MM.1S (cell line): ENCODE measurements at regions not wholly inside any gene's neighbourhood (a gene's known extent, or its start where the extent isn't known, plus 50 kb on each side); places are given as distances from the start of the nearest gene placed in this dataset.

Source experiments
- DNase-seq: peaks from one replicate; pipeline ENCODE4 v3.0.0-alpha.2; 2015
- H2AFZ ChIP-seq: fragments of 300-600 bp; sonication (generic); 2 replicates; pipeline ENCODE4 v1.6.0; 2016; ENCODE audit warnings: antibody characterized with exemption, low read length
- H3F3A ChIP-seq: fragments of 300-600 bp; sonication (generic); 2 replicates; pipeline ENCODE4 v1.6.1; 2016; ENCODE audit warnings: mild to moderate bottlenecking, antibody characterized with exemption, low read length, moderate library complexity, mixed read lengths; ENCODE audit not compliant: insufficient read depth
- H3K27ac ChIP-seq: fragments of 300-600 bp; sonication (generic); 2 replicates; pipeline ENCODE4 v1.5.1; 2016; ENCODE audit warnings: mild to moderate bottlenecking, low read length
- H3K27me3 ChIP-seq: fragments of 300-600 bp; sonication (generic); replicated peaks from 2 replicates; pipeline ENCODE4 v1.6.0; 2016; ENCODE audit warnings: low read length; ENCODE audit not compliant: insufficient read depth
- H3K36me3 ChIP-seq: fragments of 300-600 bp; sonication (generic); replicated peaks from 2 replicates; pipeline ENCODE4 v1.6.1; 2016; ENCODE audit warnings: mild to moderate bottlenecking, low read length, mixed read lengths; ENCODE audit not compliant: insufficient read depth
- H3K4me1 ChIP-seq: fragments of 300-600 bp; sonication (generic); 2 replicates; pipeline ENCODE4 v1.6.1; 2016; ENCODE audit warnings: low read length, mixed read lengths
- H3K4me2 ChIP-seq: fragments of 300-600 bp; sonication (generic); 2 replicates; pipeline ENCODE4 v1.6.0; 2016; ENCODE audit warnings: low read depth, low read length
- H3K4me3 ChIP-seq: fragments of 300-600 bp; sonication (generic); 2 replicates; pipeline ENCODE4 v1.5.1; 2016; ENCODE audit warnings: low read length, mixed read lengths
- H3K79me2 ChIP-seq: fragments of 300-600 bp; sonication (generic); 2 replicates; pipeline ENCODE4 v1.6.1; 2016; ENCODE audit warnings: mixed run types, low read length, mixed read lengths
- H3K9ac ChIP-seq: fragments of 300-600 bp; sonication (generic); 2 replicates; pipeline ENCODE4 v1.6.1; 2016; ENCODE audit warnings: low read length, mixed read lengths
- H3K9me2 ChIP-seq: fragments of 300-600 bp; sonication (generic); replicated peaks from 2 replicates; pipeline ENCODE4 v1.6.1; 2016; ENCODE audit warnings: mild to moderate bottlenecking, low read length, mixed read lengths; ENCODE audit not compliant: insufficient read depth
- H3K9me3 ChIP-seq: fragments of 300-600 bp; sonication (generic); replicated peaks from 2 replicates; pipeline ENCODE4 v1.6.1; 2016; ENCODE audit warnings: mild to moderate bottlenecking, low read length, mixed read lengths; ENCODE audit not compliant: insufficient read depth
- H4K20me1 ChIP-seq: fragments of 300-600 bp; sonication (generic); 2 replicates; pipeline ENCODE4 v1.6.1; 2016; ENCODE audit warnings: mild to moderate bottlenecking, low read length, moderate library complexity, mixed read lengths; ENCODE audit not compliant: insufficient read depth
- EZH2 ChIP-seq: fragments of 300-600 bp; sonication (generic); optimal IDR thresholded peaks from 2 replicates; pipeline ENCODE3; 2017; ENCODE audit warnings: low read depth, mild to moderate bottlenecking, antibody characterized with exemption, low read length, mixed read lengths
- EZH2phosphoT487 ChIP-seq: fragments of 300-600 bp; sonication (generic); IDR thresholded peaks from 2 replicates; pipeline ENCODE4 v1.6.1; 2018; ENCODE audit warnings: antibody characterized with exemption, low read length
- TF ChIP-seq, protein P1 (sequence below): fragments of 300-600 bp; sonication (generic); IDR thresholded peaks from 2 replicates; pipeline ENCODE4 v1.5.1; 2016; ENCODE audit warnings: antibody characterized with exemption, low read length, mixed read lengths

GRCh38 chr4:135492439-135492838 is 1290.8 kb upstream of the PABPC4L start:
- no peaks in the 10 kb centered on the region for H4K20me1 ChIP-seq
- no peaks in the 10 kb centered on the region for H3F3A ChIP-seq
- TF ChIP-seq, protein P1, sequence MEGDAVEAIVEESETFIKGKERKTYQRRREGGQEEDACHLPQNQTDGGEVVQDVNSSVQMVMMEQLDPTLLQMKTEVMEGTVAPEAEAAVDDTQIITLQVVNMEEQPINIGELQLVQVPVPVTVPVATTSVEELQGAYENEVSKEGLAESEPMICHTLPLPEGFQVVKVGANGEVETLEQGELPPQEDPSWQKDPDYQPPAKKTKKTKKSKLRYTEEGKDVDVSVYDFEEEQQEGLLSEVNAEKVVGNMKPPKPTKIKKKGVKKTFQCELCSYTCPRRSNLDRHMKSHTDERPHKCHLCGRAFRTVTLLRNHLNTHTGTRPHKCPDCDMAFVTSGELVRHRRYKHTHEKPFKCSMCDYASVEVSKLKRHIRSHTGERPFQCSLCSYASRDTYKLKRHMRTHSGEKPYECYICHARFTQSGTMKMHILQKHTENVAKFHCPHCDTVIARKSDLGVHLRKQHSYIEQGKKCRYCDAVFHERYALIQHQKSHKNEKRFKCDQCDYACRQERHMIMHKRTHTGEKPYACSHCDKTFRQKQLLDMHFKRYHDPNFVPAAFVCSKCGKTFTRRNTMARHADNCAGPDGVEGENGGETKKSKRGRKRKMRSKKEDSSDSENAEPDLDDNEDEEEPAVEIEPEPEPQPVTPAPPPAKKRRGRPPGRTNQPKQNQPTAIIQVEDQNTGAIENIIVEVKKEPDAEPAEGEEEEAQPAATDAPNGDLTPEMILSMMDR: no peak
- no peak for TF ChIP-seq EZH2phosphoT487
- no peak for TF ChIP-seq EZH2
- no peak overlapping the region for H3K4me2 ChIP-seq
- H3K9me2 ChIP-seq: no peaks in the 10 kb centered on the region
- no peaks in the 10 kb centered on the region for H3K9me3 ChIP-seq
- H2AFZ ChIP-seq: no peak overlapping the region
- no peak overlapping the region for H3K4me3 ChIP-seq
- H3K79me2 ChIP-seq: no peaks in the 10 kb centered on the region
- H3K27me3 ChIP-seq: no peaks in the 10 kb centered on the region
- no peaks in the 10 kb centered on the region for H3K36me3 ChIP-seq
- H3K4me1 ChIP-seq: 0 out of 2 replicates have a peak, but pooled peaks cover 3% of the 10 kb centered on the region
- no peak overlapping the region for H3K9ac ChIP-seq
- DNase-seq: no peak
- no peak overlapping the region for H3K27ac ChIP-seq

- Histone ChIP-seq H3K27me3 (no peaks in the 10 kb centered on the region), H3K4me3 (no peak overlapping the region), H3K4me1 (no peaks in the 10 kb centered on the region), H3K79me2 (no peaks in the 10 kb centered on the region), H4K20me1 (no peaks in the 10 kb centered on the region), H3K9me3 (no peaks in the 10 kb centered on the region), H3K9ac (no peak overlapping the region), H3K27ac (peak overlapping the region; percentile 34; the same call in 1 of the 2 replicates), H3K4me2 (peak overlapping the region; percentile 22; the same call in 1 of the 2 replicates), H3F3A (no peaks in the 10 kb centered on the region), H3K36me3 (no peaks in the 10 kb centered on the region), H2AFZ (no peak overlapping the region), H3K9me2 (no peaks in the 10 kb centered on the region)
- peak; percentile 55 for DNase-seq
- TF ChIP-seq EZH2phosphoT487 (no peak), EZH2 (no peak)
- TF ChIP-seq, protein P1: no peak
Observed at GRCh38 chr4:135485371-135485770, 1283.8 kb upstream of the PABPC4L start.

DNA sequence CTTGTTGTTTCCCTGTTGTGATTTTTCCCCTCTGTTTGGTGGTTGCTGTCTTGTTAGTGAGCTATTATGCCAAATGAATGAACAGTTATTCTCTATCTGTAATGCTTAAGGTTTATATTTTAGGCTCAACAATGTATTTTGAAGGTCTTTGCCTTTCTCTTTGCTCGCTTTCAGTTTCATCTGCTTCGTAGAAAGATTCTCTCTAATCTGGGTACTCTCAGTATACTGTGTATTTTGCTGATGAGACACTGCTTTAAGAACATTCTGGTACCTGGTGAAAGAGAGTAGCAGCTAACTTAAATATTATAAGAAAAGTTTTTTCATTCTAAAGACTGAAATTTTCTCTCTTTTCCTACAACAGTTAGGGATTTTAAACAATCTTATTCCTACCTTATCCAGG is 1274.7 kb upstream of the PABPC4L start:
- no peak overlapping the region for H3K9ac ChIP-seq
- no peaks in the 10 kb centered on the region for H3K4me1 ChIP-seq
- H3K4me3 ChIP-seq: peak overlapping the region; percentile 40
- no peaks in the 10 kb centered on the region for H3K9me2 ChIP-seq
- no peaks in the 10 kb centered on the region for H3K27me3 ChIP-seq
- no peaks in the 10 kb centered on the region for H3K36me3 ChIP-seq
- no peaks in the 10 kb centered on the region for H4K20me1 ChIP-seq
- TF ChIP-seq, protein P1: no peak
- TF ChIP-seq EZH2 (no peak), EZH2phosphoT487 (no peak)
- peak; percentile 83 for DNase-seq
- H3K79me2 ChIP-seq: no peaks in the 10 kb centered on the region
- no peaks in the 10 kb centered on the region for H3K9me3 ChIP-seq
- peak overlapping the region; percentile 44 for H3K4me2 ChIP-seq
- H3K27ac ChIP-seq: peak overlapping the region; percentile 28; the same call in 1 of the 2 replicates
- H2AFZ ChIP-seq: peak overlapping the region; percentile 35; the same call in 1 of the 2 replicates
- H3F3A ChIP-seq: no peaks in the 10 kb centered on the region
